ENCODE measurements at regions not wholly inside any gene's neighbourhood (a gene's known extent, or its start where the extent isn't known, plus 50 kb on each side); places are given as distances from the start of the nearest gene placed in this dataset.

- Mint-ChIP-seq H3K4me3 (no peak overlapping the region), H3K36me3 (ENCODE audit: insufficient read depth in 1 of 3, low read depth in 3 of 3) (no peaks in the 10 kb centered on the region; a peak in 1 of 7 replicates), H3K9me3 (no peaks in the 10 kb centered on the region), H3K27ac (no peak overlapping the region), H3K27me3 (ENCODE audit: low read depth) (peaks cover 1% of the 10 kb centered on the region; the same call in 1 of the 2 replicates), H3K4me1 (no peaks in the 10 kb centered on the region)
- H3K79me2 ChIP-seq (ENCODE audit: insufficient read depth, low read length): no peaks in the 10 kb centered on the region
- no peak overlapping the region for H3K18ac ChIP-seq (ENCODE audit: insufficient read length, low read depth, low read length)
- H2AFZ ChIP-seq (ENCODE audit: low read length): no peak overlapping the region
- H2AK5ac ChIP-seq (ENCODE audit: insufficient read length, low read length): no peak overlapping the region
- H3K27me3 ChIP-seq (ENCODE audit: insufficient read depth, low read length): no peaks in the 10 kb centered on the region
- no peak overlapping the region for H3T11ph ChIP-seq (ENCODE audit: low read length)
- H2BK12ac ChIP-seq (ENCODE audit: insufficient read length, low read depth, low read length): no peak overlapping the region
- H3K27ac ChIP-seq (ENCODE audit: insufficient read length, low read depth, low read length): no peak overlapping the region
- H4K5ac ChIP-seq (ENCODE audit: insufficient read length, low read depth, low read length): no peak overlapping the region
- no peak overlapping the region for H3K9ac ChIP-seq (ENCODE audit: extremely low read depth, insufficient read length, low read length)
- no peaks in the 10 kb centered on the region for H3K79me1 ChIP-seq (ENCODE audit: insufficient read depth, low read depth, low read length, poor library complexity, severe bottlenecking)
- no peak for TF ChIP-seq CTCF (conservative IDR thresholded peaks at IDR 0.05)
- H3K23ac ChIP-seq (ENCODE audit: insufficient read length, low read depth, low read length): no peak overlapping the region
- no peaks in the 10 kb centered on the region for H4K20me1 ChIP-seq (ENCODE audit: control insufficient read depth, insufficient read depth, insufficient read length)
- no peak overlapping the region for H3K4me2 ChIP-seq (ENCODE audit: insufficient read depth, insufficient read length, low read length)
- DNase-seq: no peak
- WGBS (ENCODE audit: extremely low coverage, insufficient read length, low lambda C conversion rate): no CpG with 5 or more reads among the region's 2 CpGs
- H2BK120ac ChIP-seq (ENCODE audit: low read depth, low read length, poor library complexity, severe bottlenecking): no peak overlapping the region
- no peak overlapping the region for H3K4ac ChIP-seq (ENCODE audit: low read depth, low read length)
- H2BK15ac ChIP-seq (ENCODE audit: low read depth, low read length): no peak overlapping the region
- H3K14ac ChIP-seq (ENCODE audit: insufficient read depth, low read length): no peak overlapping the region
- no peak overlapping the region for H2BK5ac ChIP-seq (ENCODE audit: insufficient read length, low read length)
- no peak overlapping the region for H4K91ac ChIP-seq (ENCODE audit: insufficient read length, low read depth, low read length)
- H4K8ac ChIP-seq (replicated peaks; ENCODE audit: insufficient read length, low read depth, low read length): no peak overlapping the region
- H3K4me1 ChIP-seq (ENCODE audit: insufficient read depth, low read length): no peaks in the 10 kb centered on the region
- no peaks in the 10 kb centered on the region for H3K9me3 ChIP-seq (ENCODE audit: control insufficient read depth, low read depth, low read length)
- H2BK20ac ChIP-seq (ENCODE audit: low read depth, low read length, poor library complexity, severe bottlenecking): no peak overlapping the region
- H3K56ac ChIP-seq (ENCODE audit: insufficient read length, low read depth, low read length): no peak overlapping the region
- H3K23me2 ChIP-seq (ENCODE audit: insufficient read length, low read depth, low read length, poor library complexity, severe bottlenecking): no peaks in the 10 kb centered on the region
These were observed 547.4 kb downstream of the SLC4A3 start for GRCh38 chr2:220174826-220175225.
